BE2C (cell line): ENCODE measurements at regions not wholly inside any gene's neighbourhood (a gene's known extent, or its start where the extent isn't known, plus 50 kb on each side); places are given as distances from the start of the nearest gene placed in this dataset.

Source experiments
- DNase-seq: peaks from one replicate; pipeline ENCODE4 v3.0.0-alpha.2; 2020
- H3K27me3 ChIP-seq: fragments of 250-450 bp; sonication (Bioruptor Pico); 2 replicates; pipeline ENCODE4 v1.5.1; 2020; ENCODE audit warnings: mild to moderate bottlenecking
- H3K36me3 ChIP-seq: fragments of 250-450 bp; sonication (Bioruptor Pico); 2 replicates; pipeline ENCODE4 v1.5.1; 2020; ENCODE audit warnings: mild to moderate bottlenecking
- H3K4me1 ChIP-seq: fragments of 250-450 bp; sonication (Bioruptor Pico); 2 replicates; pipeline ENCODE4 v1.5.1; 2020
- H3K4me3 ChIP-seq: 2 replicates; pipeline ENCODE4 v1.5.1; 2011; ENCODE audit warnings: low read depth, low read length
- H3K9me3 ChIP-seq: fragments of 250-450 bp; sonication (Bioruptor Pico); 2 replicates; pipeline ENCODE4 v1.5.1; 2020
- CTCF ChIP-seq: IDR thresholded peaks from 2 replicates; pipeline ENCODE4 v1.5.1; 2012; ENCODE audit warnings: mild to moderate bottlenecking, low read depth, low read length

DNA sequence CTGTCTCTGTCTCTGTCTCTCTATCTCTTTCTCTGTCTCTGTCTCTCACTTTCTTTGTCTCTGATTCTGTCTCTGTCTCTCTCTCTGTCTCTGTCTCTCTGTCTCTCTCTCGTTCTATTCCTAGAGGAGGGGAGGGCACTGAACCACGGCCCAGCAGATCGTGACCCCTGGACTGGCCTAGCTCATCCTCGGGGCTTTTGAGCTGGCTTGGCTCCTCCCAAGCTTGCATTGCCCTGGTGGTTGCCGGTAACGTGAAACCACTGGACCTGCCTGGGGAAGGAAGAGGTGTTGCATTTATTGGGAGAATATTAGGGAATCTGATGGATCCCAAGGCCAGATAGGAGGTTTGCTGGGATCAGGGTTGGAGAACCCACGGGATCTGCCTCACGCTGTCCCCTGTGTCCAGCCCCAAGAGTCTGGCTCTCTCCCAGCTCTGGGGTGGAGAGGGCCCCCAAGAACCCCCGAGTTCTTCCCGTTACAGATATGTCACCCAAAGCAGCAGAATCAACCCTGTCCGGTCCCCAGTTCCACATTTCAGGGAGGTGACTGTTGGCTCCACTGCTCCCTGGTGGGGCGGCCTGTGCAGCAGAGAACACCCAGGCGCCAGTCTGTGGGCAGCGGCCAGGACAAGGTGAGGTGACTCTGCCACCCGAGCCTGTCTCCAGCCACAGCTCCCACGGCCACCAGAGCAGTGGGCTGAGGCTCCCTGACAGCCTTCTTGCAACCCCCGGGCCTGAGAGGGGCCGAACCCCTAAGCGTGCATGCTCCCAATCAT is 228.3 kb downstream of the TTLL2 start:
- Histone ChIP-seq H3K36me3 (no peaks in the 10 kb centered on the region), H3K4me3 (no peak overlapping the region), H3K27me3 (no peaks in the 10 kb centered on the region), H3K9me3 (no peaks in the 10 kb centered on the region), H3K4me1 (no peaks in the 10 kb centered on the region)
- TF ChIP-seq CTCF, result no peak
- DNase-seq, result no peak

GRCh38 chr6:167553736-167554119 is 228.8 kb downstream of the TTLL2 start:
- TF ChIP-seq CTCF, result no peak
- no peaks in the 10 kb centered on the region for H3K36me3 ChIP-seq
- H3K4me1 ChIP-seq, result no peaks in the 10 kb centered on the region
- no peaks in the 10 kb centered on the region for H3K27me3 ChIP-seq
- H3K4me3 ChIP-seq, result no peak overlapping the region
- no peaks in the 10 kb centered on the region for H3K9me3 ChIP-seq
- no peak for DNase-seq

- no peak for TF ChIP-seq CTCF
- Histone ChIP-seq H3K4me3 (no peak overlapping the region), H3K4me1 (no peaks in the 10 kb centered on the region), H3K9me3 (no peaks in the 10 kb centered on the region), H3K27me3 (no peaks in the 10 kb centered on the region), H3K36me3 (no peaks in the 10 kb centered on the region)
- no peak for DNase-seq
Measured at GRCh38 chr6:167554854-167555253, 230.0 kb downstream of the TTLL2 start.

DNA sequence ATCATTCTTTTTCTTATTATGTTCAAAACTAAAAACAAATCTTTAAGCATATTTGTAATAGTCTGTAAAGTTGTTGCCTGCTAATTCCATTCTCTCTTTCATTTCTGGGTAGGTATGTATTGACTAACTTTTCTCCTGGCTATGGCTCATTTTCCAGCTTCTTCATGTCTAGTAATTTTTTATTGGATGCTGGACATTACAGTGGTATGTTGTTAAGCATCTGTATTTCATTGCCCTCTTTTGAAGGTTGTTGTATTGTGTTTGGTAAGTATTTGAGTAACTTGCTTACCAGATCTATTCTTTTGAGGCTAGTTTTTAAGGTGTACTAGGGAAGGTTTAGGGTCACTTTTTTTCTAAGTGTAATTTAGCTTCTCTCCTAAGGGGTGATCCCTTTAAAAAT is 230.9 kb downstream of the TTLL2 start:
- Histone ChIP-seq H3K9me3 (no peaks in the 10 kb centered on the region), H3K27me3 (no peaks in the 10 kb centered on the region), H3K36me3 (no peaks in the 10 kb centered on the region), H3K4me3 (no peak overlapping the region), H3K4me1 (no peaks in the 10 kb centered on the region)
- TF ChIP-seq CTCF, result no peak
- no peak for DNase-seq

GRCh38 chr6:167557675-167558074 is 232.8 kb downstream of the TTLL2 start:
- TF ChIP-seq CTCF, result no peak
- Histone ChIP-seq H3K27me3 (no peaks in the 10 kb centered on the region), H3K4me3 (no peak overlapping the region), H3K4me1 (no peaks in the 10 kb centered on the region), H3K9me3 (no peaks in the 10 kb centered on the region), H3K36me3 (no peaks in the 10 kb centered on the region)
- no peak for DNase-seq
